Epithelial cell of prostate (primary cell): ENCODE measurements at regions not wholly inside any gene's neighbourhood (a gene's known extent, or its start where the extent isn't known, plus 50 kb on each side); places are given as distances from the start of the nearest gene placed in this dataset.
"Not testable (repeated sequence)": the region's sequence is repeated elsewhere in the genome, so short reads cannot be mapped to it uniquely, and the experiment has no call there.

ENCODE experiments used
- DNase-seq: peaks from one replicate; pipeline ENCODE4 v3.0.0-alpha.2; 2011; ENCODE audit warnings: low read depth, low spot score
- H3K27ac ChIP-seq: fragments of 450-650 bp; 2 replicates; pipeline ENCODE4 v1.5.1; 2017; ENCODE audit warnings: mild to moderate bottlenecking

DNA sequence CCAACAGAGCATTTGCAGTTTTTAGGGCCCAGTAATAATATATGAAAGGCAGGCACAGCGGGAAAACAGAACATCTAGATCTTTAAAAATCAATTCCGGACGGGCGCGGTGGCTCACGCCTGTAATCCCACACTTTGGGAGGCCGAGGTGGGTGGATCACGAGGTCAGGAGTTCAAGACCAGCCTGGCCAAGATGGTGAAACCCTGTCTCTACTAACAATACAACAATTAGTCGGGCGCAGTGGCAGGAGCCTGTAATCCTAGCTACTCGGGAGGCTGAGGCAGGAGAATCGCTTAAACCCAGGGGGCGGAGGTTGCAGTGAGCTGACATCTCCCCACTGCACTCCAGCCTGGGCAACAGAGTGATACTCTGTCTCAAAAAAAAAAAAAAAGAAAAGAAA, 88.5 kb upstream of the MSH6 start:
- DNase-seq, H3K27ac ChIP-seq: not testable (repeated sequence)

DNA sequence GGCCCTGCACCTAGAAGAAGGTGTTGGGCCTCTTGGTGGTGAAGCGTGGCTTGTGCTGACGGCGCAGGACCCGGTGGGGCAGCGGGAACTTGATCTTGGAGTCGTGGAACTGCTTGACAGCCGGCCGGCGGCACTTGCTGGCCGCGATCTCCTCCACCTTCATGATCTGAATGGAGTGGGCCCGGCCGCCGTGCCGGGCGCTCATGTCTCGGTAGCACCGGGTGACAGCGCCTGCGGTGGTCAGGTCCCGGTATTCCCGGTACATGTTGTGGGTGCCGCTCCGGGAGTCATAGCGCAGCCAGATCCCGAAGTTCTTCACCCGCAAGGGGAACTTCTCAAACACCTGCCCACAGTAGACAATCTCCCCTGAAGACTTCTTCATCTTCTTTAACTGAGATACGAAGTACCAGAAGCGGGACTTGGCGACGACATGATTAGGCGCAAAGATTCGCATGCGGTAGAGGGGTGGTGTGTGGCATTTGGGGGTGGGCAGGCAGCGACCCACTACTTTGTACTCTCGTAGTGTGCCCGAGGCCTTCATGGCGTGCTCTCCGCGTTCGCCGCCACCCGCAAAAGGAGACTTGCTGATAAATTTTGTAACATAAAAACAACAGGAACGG, 92.1 kb upstream of the MSH6 start:
- DNase-seq, H3K27ac ChIP-seq: not testable (repeated sequence)

DNA sequence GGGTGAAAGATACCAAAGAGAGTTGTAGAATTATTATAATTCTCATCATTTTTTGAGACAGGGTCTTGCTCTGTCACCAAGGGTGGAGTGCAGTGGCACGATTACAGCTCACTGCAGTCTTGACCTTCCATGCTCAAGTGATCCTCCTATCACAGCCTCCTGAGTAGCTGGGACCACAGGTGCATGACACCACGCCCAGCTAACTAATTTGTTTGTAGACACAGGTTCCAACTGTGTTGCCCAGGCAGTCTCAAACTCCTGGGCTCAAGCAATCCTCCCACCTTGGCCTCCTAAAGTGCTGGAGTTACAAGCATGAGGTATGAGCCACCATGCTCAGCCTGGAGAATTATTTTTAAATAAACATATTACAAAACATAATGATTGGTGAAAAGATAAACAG, 92.8 kb upstream of the MSH6 start:
- no peak for DNase-seq
- no peak overlapping the region for H3K27ac ChIP-seq

DNA sequence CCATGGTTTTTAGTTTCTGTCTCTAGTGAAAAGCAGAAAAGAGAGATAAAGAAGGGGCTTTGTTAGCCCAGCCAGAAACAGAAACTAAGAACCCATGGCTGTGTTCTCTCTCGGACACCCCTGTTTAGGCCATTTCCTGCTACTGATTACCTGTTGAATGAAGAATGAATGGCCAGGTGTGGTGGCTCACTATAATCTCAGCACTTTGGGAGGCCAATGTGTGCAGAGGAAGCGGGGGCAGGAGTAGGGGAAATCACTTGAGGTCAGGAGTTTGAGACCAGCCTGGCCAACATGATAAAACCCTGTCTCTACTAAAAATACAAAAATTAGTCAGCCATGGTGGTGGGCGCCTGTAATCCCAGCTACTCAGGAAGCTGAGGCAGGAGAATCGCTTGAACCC, 93.8 kb upstream of the MSH6 start:
- DNase-seq, H3K27ac ChIP-seq: not testable (repeated sequence)

DNA sequence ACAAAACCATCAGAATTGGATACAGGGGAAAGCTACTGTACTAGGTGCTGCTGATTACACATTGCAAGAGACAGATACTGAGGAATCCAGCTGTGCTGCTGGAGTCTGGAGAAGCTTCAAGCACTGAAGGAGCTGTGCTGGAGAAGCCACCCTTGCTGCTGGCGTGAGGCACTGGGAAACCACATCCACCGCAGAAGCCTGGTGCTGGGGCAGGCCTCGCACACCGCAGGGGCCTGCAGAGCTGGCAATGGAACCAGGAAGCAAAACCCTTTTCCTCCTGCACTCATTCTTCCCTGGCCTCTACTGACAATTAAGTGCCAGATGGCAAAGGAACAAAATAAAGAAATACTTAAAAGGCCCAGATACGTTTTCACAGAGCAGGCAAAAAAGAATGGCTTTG, 94.4 kb upstream of the MSH6 start:
- H3K27ac ChIP-seq, result no peak overlapping the region
- DNase-seq, result no peak

DNA sequence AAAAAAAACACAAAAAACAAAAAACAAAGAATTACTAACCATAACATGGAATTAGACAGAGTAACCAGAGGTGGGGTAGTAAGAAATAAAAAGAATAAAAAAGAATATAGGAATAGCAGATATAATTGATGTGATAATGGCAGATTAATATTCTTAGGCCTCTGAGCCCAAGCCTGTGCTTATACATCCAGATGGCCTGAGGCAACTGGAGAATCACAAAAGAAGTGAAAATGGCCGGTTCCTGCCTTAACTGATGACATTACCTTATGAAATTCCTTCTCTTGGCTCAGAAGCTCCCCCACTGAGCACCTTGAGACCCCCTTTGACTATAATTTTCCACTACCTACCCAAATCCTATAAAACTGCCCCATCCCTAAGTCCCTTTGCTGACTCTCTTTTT, 95.1 kb upstream of the MSH6 start:
- H3K27ac ChIP-seq, result no peak overlapping the region
- no peak for DNase-seq

DNA sequence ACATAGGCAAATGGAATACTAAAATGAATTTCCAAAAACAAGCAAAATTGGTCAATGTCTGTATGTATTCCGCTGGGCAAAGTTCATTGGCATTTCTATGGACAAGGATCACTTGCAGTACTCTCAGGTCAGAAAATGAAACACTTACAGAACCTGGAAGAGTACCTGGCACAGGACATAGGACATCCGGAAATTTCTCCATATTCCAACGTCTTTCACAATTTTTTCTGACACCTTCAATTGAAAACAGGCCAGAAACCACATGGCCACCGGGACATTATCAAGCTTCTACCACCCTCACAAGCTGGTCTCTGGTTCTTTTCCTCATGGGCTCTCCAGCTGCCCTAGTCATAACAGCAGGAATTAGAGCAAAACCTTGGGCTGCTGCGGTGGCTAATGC, 96.9 kb upstream of the MSH6 start:
- DNase-seq, result no peak
- no peak overlapping the region for H3K27ac ChIP-seq

DNA sequence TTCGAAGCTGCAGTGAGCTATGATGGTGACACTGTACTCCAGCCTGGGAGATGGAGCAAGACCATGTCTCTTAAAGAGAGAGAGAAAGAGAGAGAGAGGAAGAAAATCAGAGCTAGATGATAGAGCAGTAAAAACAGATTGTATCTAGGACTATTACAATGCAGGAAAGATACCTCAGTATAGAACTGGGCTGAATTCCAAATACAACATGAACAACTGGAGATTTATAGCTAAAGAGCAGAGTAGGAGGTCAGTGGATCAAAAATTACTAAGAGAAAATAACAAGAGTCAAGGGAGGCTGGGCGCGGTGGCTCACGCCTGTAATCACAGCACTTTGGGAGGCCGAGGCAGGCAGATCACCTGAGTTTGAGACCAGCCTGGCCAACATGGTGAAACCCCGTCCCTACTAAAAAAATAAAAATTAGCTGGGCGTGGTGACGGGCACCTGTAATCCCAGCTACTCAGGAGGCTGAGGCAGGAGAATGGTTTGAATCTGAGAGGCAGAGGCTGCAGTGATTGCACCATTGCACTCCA, 100.7 kb upstream of the MSH6 start:
- no peak for DNase-seq
- H3K27ac ChIP-seq, result no peak overlapping the region

DNA sequence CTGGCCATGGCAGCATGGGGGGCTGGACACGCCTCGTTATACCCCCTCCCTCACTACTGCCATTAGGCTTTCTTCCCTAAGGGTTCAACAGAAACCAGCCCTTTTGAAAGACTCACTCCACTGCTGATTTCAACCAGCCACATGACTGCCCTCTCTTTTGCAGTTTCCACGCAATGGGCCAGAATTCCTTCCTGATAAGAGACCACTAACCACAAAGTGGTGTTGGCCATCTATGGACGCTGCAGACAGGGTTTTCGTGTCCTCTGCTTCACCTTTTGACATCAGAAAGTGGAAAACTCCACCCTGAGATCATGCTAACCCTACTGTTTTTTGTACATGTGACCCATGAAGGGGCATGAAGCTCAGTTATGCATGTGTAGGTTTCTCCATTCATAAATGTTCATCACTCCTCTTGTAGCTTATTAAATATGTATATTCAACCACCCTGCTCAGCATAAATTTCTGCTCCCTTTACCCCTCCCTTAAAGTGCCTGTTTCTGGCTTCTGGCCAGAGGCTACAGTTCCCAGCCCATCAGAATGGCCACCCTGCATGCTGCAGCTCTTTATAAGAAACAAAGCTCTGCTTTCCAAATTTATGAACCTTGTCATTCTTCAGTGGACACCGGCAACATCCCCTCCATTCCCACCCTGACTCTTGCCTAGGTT, 105.6 kb upstream of the KCNK12 start:
- no peak for DNase-seq
- no peak overlapping the region for H3K27ac ChIP-seq

DNA sequence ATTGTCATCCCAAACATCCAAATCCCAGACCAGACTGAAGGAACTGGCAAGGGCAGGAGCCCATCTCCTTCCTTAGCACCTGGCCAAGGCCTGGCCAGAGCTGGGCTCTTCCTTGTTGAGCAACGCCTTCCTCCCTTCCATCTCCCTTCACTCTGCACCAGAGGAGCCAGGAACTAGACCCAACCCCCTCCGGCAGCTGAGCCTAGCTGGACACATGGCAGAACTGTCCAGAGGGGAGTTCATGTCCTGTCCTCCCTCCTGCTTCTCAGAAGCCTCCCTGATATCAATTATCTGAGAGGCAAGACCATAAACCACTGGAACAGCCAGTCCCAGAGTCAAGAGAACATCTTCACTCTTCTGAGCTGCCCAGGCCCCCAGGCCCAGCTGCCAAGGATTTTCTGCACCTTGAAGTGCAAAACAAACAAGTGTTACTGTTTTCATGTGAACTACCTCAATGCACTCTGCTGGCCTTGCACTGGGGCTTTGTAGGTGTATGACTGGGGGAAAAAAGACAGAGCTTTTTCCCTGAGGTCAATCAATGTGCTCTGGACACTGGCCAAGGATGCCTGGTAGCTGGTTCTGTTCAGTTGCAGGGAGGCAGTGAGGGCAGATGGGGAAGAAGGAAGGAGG, 104.5 kb upstream of the KCNK12 start:
- no peak overlapping the region for H3K27ac ChIP-seq
- no peak for DNase-seq

DNA sequence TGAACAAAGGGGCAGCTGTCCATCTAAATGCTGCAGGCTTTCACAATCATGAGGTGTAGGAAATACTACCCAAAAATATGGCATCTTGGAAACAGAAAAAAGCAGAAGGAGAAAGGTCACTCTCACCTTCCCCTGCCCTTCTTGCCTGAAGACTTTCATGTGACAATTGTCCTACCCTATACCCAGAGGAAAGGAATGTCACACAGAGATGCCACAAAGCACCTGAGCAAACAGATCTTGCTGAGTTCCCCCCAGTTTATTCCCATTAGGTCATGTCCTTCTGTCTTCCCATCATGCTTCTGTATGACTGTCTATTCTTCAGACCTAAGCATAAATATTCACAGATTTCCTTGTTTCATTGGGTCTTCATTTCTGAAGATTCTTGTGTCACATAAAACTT, 95.5 kb upstream of the KCNK12 start:
- no peak for DNase-seq
- H3K27ac ChIP-seq, result no peak overlapping the region

DNA sequence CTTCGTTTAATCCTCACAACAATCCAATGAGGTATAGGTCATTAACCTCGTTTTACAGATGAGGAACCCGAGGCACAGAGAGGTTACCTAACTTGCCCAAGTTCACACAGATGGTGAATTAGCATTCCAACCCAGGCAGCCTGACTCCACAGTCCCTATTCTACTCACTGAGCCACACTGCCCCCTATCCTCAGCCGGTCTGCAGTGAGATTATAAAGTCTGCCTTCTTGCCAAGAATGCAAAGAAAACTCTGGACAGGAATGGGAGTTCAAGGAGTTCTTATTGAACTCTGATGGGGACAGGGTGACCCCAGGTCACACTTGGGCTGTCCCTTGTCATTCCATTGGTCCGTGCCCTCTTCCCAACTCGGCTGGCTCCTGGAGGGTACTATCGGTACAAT, 94.0 kb upstream of the KCNK12 start:
- H3K27ac ChIP-seq, result no peak overlapping the region
- no peak for DNase-seq

DNA sequence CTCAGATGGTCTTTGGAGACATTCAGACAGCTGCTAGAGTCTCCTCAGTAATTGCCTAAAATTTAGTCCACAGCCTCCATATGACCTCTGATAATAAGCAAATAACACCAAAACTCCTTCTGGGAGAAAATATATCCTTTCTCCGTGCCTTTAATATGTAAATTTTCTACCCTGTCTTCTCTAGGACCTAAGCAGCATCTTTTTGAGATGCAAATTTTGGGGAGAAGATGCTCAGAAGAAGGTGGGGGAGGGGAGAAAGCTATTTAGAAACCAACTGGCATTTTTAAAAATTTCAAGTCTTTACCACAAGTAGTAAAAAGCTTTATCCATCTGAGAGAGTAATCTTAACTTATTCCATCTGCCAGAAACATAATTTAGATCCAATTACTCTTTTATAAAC, 91.8 kb upstream of the KCNK12 start:
- no peak overlapping the region for H3K27ac ChIP-seq
- no peak for DNase-seq

DNA sequence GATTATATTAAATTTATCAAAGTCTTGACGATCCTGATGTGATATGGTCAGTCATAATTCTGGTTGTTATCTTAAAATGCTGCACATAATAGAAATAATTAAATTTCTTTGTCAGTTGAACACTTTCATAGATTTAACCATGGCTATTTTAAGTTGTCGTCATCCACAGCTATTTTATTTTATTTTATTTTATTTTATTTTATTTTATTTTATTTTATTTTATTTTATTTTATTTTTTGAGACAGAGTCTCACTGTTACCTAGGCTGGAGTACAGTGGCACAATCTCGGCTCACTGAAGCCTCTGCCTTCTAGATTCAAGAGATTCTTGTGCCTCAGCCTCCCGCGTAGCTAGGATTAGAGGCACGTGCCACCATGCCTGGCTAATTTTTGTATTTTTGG, 90.5 kb upstream of the KCNK12 start:
- no peak overlapping the region for H3K27ac ChIP-seq
- DNase-seq, result no peak

DNA sequence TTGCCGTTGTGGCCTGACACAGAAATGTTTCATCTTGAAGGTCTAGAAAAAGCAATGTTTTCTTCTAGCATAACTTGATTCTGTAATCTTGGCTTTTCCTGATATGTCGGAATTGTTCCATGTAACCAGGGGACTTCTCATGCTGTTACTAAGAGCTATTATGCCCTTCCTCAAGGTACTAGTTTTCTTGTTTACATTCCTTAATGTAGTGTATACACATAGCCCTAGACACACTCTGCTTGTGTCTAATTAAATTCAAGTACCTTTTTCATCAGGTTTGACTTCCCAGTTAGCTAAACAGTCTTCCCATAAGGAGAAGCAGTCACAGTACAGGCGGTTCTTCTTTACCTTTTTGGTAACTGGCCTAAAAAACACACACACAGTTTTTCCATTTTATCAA, 89.4 kb upstream of the KCNK12 start:
- DNase-seq, result no peak
- no peak overlapping the region for H3K27ac ChIP-seq

DNA sequence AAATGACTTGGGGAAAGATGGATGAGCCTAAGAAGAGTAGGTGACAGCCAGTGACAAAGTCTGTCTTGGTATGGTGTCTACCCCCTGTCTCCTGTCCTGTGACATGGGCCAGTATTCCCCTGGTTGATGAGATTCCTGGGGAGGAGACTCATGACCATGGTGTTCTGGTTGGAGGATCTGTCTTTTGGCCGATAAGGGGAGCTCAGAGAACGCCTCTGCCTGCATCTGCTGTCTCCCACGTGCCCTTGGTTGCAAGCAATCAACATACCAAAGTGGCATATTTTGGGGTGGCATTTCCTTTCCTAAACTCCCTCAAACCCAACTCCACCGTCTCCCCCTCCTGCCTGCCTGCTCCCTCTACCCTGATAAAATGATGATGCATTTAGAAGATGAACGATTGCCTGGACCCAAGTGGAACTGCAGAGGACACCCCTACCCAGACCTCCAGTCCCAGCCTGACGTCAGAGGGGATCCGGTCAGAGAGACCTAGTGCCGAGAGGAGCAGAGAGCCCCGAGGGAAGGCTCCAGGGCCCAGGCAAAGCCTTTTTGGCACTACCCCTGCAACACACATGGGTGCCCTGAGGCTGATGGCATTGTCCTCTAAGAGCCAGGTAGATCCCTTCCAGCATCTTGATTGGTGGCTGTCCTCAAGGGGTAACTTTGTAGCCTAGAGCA, 88.0 kb upstream of the KCNK12 start:
- no peak overlapping the region for H3K27ac ChIP-seq
- DNase-seq, result no peak

DNA sequence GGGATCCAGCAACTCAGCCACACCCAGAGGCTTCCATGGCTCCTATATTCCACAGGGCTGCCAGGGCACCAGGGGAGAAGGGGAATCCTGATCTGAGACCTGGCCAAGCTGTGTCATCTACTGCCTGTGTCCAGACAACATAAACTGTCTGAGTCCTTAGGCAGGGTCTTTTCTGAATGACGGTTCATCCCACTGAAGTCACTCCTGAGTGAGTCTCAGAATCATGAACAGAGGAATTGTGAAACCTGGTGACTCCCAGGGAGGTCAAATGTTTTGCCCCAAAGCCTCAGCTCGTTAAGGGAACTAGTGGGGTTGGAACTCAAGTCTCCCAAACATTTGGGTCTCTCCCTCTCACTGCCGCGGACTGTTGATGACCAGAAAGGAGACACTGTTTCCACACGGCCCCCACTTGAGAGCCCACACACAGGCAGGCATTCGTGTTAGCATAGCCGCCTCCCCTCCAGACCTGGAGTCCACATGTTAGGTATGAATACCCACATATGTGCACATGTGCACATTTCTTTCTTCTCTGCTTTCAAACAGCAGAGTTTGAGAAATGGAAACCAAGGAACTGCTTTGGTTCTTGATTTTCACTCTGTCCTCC, 87.2 kb upstream of the KCNK12 start:
- no peak for DNase-seq
- no peak overlapping the region for H3K27ac ChIP-seq

DNA sequence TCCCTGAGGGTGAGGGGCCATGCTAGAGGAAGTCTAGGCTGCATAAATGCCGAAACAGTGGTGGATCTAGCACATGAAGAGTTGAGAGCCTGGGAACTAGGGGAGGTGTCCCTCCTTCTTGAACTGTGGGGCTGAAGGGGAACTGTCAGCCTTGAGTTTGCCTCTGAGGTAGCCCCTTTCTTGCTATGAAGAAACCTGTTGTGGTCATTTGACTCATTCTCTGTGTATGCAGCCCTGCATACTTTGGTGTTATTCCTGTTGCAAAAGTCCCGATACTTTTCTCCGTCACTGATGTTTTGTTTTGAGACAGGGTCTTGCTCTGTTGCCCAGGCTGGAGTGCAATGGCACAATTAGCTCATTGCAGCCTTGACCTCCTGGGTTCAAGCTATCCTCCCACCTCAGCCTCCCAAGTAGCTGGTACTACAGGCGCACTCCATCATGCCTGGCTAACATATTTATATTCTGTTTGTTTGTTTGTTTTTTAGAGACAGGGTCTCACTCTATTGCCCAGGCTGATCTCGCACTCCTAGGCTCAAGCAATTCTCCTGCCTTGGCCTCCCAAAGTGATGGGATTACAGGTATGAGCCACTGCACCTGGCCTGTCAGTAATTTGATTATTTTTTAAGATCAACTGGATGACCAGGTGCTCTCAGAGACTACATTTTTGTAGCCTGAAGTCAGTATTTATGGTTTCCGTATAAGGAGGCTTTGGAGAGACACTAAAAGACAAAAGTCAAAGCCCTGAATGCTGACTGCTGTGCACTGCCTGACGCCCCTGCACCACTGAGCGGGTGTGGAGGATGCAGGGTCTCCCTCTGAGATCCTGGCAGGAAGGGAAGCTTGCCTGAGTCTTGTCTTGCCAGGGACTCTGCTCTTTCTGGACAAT, 86.2 kb upstream of the KCNK12 start:
- no peak for DNase-seq
- no peak overlapping the region for H3K27ac ChIP-seq

DNA sequence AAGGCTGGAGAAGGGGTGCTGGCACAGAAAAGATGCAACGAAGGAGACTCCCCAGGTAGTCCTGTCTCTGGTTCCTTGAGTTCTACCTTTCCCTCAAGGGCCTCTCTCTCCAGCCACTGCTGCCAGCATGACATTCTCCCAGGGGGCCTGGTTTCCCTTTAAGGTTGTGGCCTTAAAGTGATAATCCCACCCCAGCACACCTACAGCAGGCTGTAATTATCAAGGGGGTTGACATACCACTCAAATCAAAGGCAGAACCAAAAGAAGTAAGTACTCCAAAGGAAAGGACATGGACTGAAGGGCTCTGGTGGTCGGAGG, 84.7 kb upstream of the KCNK12 start:
- DNase-seq, result no peak
- no peak overlapping the region for H3K27ac ChIP-seq
